GM21528 (cell line): ENCODE measurements at regions not wholly inside any gene's neighbourhood (a gene's known extent, or its start where the extent isn't known, plus 50 kb on each side); places are given as distances from the start of the nearest gene placed in this dataset.

Experiments used
- ATAC-seq: cut with Tn5 transposase; IDR thresholded peaks from one replicate; pipeline ENCODE4 v1.9.1; 2021; ENCODE audit warnings: mild to moderate bottlenecking, moderate library complexity; ENCODE audit not compliant: unreplicated experiment, low FRiP score

GRCh38 chrX:6910218-6910617 is 237.3 kb upstream of the STS start:
- ATAC-seq: no peak

GRCh38 chrX:6909396-6909795 is 238.1 kb upstream of the STS start:
- no peak for ATAC-seq

- no peak for ATAC-seq
These were observed 240.9 kb upstream of the STS start for GRCh38 chrX:6906608-6907007.

GRCh38 chrX:6904156-6904555 is 243.4 kb upstream of the STS start:
- no peak for ATAC-seq

GRCh38 chrX:6898371-6898770 is 249.1 kb upstream of the STS start:
- ATAC-seq: no peak

GRCh38 chrX:6891404-6891803 is 256.1 kb upstream of the STS start:
- no peak for ATAC-seq

GRCh38 chrX:6890544-6891261 is 256.8 kb upstream of the STS start:
- no peak for ATAC-seq

- no peak for ATAC-seq
These were observed 261.6 kb upstream of the STS start for GRCh38 chrX:6885909-6886308.

GRCh38 chrX:6885396-6885795 is 262.1 kb upstream of the STS start:
- no peak for ATAC-seq

- ATAC-seq: no peak
These were observed 286.1 kb upstream of the STS start for GRCh38 chrX:6861456-6861855.

GRCh38 chrX:6857749-6858148 is 289.8 kb upstream of the STS start:
- ATAC-seq: no peak

GRCh38 chrX:6856471-6856870 is 291.0 kb upstream of the STS start:
- ATAC-seq: no peak

- no peak for ATAC-seq
These were observed 294.6 kb upstream of the STS start for GRCh38 chrX:6852869-6853268.

GRCh38 chrX:6852121-6852520 is 295.4 kb upstream of the STS start:
- ATAC-seq: no peak

GRCh38 chrX:6851140-6851539 is 296.4 kb upstream of the STS start:
- no peak for ATAC-seq

GRCh38 chrX:6849716-6850414 is 297.6 kb upstream of the STS start:
- no peak for ATAC-seq

- ATAC-seq: no peak
These were observed 297.7 kb upstream of the VCX3A start for GRCh38 chrX:6832619-6833018.

GRCh38 chrX:6826856-6827255 is 291.9 kb upstream of the VCX3A start:
- no peak for ATAC-seq

- no peak for ATAC-seq
These were observed 286.8 kb upstream of the VCX3A start for GRCh38 chrX:6821730-6822129.

- no peak for ATAC-seq
These were observed 279.0 kb upstream of the VCX3A start for GRCh38 chrX:6813836-6814370.

GRCh38 chrX:6812087-6812486 is 277.2 kb upstream of the VCX3A start:
- ATAC-seq: no peak

- no peak for ATAC-seq
These were observed 275.9 kb upstream of the VCX3A start for GRCh38 chrX:6810776-6811175.
